ENCODE measurements at regions not wholly inside any gene's neighbourhood (a gene's known extent, or its start where the extent isn't known, plus 50 kb on each side); places are given as distances from the start of the nearest gene placed in this dataset.

GRCh38 chr3:117580806-117581205 lies 871.2 kb downstream of the TUSC7 start:
- BruUV-seq (replicated peaks) = no TSS peak
- Histone ChIP-seq H3K36me3 (ENCODE audit: low read depth) (no peaks in the 10 kb centered on the region), H3K27me3 (ENCODE audit: insufficient read depth, low read depth) (no peaks in the 10 kb centered on the region), H2AFZ (no peak overlapping the region), H3K4me3 (no peak overlapping the region), H3F3A (ENCODE audit: insufficient read depth, low read depth) (no peaks in the 10 kb centered on the region), H3K4me2 (no peak overlapping the region), H3K4me1 (replicated peaks; ENCODE audit: insufficient read depth) (no peaks in the 10 kb centered on the region), H3K9me3 (ENCODE audit: insufficient read depth, low read depth) (no peaks in the 10 kb centered on the region), H3K9me2 (ENCODE audit: insufficient read depth) (no peaks in the 10 kb centered on the region), H3K27ac (no peak overlapping the region), H3K79me2 (ENCODE audit: low read depth) (no peaks in the 10 kb centered on the region), H4K20me1 (ENCODE audit: insufficient read depth) (no peaks in the 10 kb centered on the region)
- no peak for DNase-seq
- CTCF ChIA-PET = no interaction called here
- POLR2A ChIA-PET (ENCODE audit: unreplicated experiment) = no interaction called here
- intact Hi-C loops (cut with micrococcal nuclease; ENCODE audit: unreplicated experiment) = no loop called here
- TF ChIP-seq EZH2 (IDR thresholded peaks at IDR 0.05; ENCODE audit: low read depth) (no peak), CTCF (conservative IDR thresholded peaks at IDR 0.05) (no peak)

GRCh38 chr3:117586161-117586560 lies 876.6 kb downstream of the TUSC7 start:
- intact Hi-C loops (cut with micrococcal nuclease; ENCODE audit: unreplicated experiment) = no loop called here
- Histone ChIP-seq H3K4me1 (replicated peaks; ENCODE audit: insufficient read depth) (no peaks in the 10 kb centered on the region), H2AFZ (no peak overlapping the region), H3K9me2 (ENCODE audit: insufficient read depth) (no peaks in the 10 kb centered on the region), H3K9me3 (ENCODE audit: insufficient read depth, low read depth) (no peaks in the 10 kb centered on the region), H4K20me1 (ENCODE audit: insufficient read depth) (no peaks in the 10 kb centered on the region), H3K4me3 (no peak overlapping the region), H3K36me3 (ENCODE audit: low read depth) (no peaks in the 10 kb centered on the region), H3K4me2 (no peak overlapping the region), H3K79me2 (ENCODE audit: low read depth) (no peaks in the 10 kb centered on the region), H3K27me3 (ENCODE audit: insufficient read depth, low read depth) (no peaks in the 10 kb centered on the region), H3F3A (ENCODE audit: insufficient read depth, low read depth) (no peaks in the 10 kb centered on the region), H3K27ac (no peak overlapping the region)
- ChIA-PET POLR2A (ENCODE audit: unreplicated experiment) (no interaction called here), CTCF (no interaction called here)
- DNase-seq = no peak
- no TSS peak for BruUV-seq (replicated peaks)
- TF ChIP-seq EZH2 (IDR thresholded peaks at IDR 0.05; ENCODE audit: low read depth) = no peak
- no peak for TF ChIP-seq CTCF (conservative IDR thresholded peaks at IDR 0.05)

- no peaks in the 10 kb centered on the region for H3K4me1 ChIP-seq (replicated peaks; ENCODE audit: insufficient read depth)
- TF ChIP-seq CTCF (conservative IDR thresholded peaks at IDR 0.05) = no peak
- H4K20me1 ChIP-seq (ENCODE audit: insufficient read depth) = no peaks in the 10 kb centered on the region
- H3F3A ChIP-seq (ENCODE audit: insufficient read depth, low read depth) = no peaks in the 10 kb centered on the region
- H3K9me3 ChIP-seq (ENCODE audit: insufficient read depth, low read depth) = no peaks in the 10 kb centered on the region
- H3K27ac ChIP-seq = no peak overlapping the region
- no peaks in the 10 kb centered on the region for H3K9me2 ChIP-seq (ENCODE audit: insufficient read depth)
- intact Hi-C loops (cut with micrococcal nuclease; ENCODE audit: unreplicated experiment) = no loop called here
- no peak overlapping the region for H2AFZ ChIP-seq
- H3K4me3 ChIP-seq = no peak overlapping the region
- BruUV-seq (replicated peaks) = no TSS peak
- POLR2A ChIA-PET (ENCODE audit: unreplicated experiment) = no interaction called here
- no peaks in the 10 kb centered on the region for H3K27me3 ChIP-seq (ENCODE audit: insufficient read depth, low read depth)
- no peaks in the 10 kb centered on the region for H3K36me3 ChIP-seq (ENCODE audit: low read depth)
- H3K79me2 ChIP-seq (ENCODE audit: low read depth) = no peaks in the 10 kb centered on the region
- DNase-seq = no peak
- CTCF ChIA-PET = no interaction called here
- no peak overlapping the region for H3K4me2 ChIP-seq
Measured at GRCh38 chr3:117587416-117587815, 877.8 kb downstream of the TUSC7 start.

All from PC-9 (cell line).